WTC11 (cell line): ENCODE measurements at regions not wholly inside any gene's neighbourhood (a gene's known extent, or its start where the extent isn't known, plus 50 kb on each side); places are given as distances from the start of the nearest gene placed in this dataset.

ENCODE experiments used
- ATAC-seq: fragments of 200-7000 bp; cut with Tn5 transposase; 2 replicates; pipeline ENCODE4 v1.10.0; 2021; ENCODE audit warnings: mild to moderate bottlenecking, moderate library complexity
- CTCF ChIA-PET: fragments of 300-600 bp; sonication (Branson Sonifier 250); formaldehyde crosslinking; loops from one replicate; lab custom pipeline; 2021; ENCODE audit warnings: antibody characterized with exemption; lab: Charles Lee
- POLR2A ChIA-PET: fragments of 350-600 bp; sonication (Branson Sonifier 250); formaldehyde crosslinking; loops from one replicate; lab custom pipeline; 2021; ENCODE audit warnings: antibody characterized with exemption; lab: Charles Lee
- DNase-seq: peaks from one replicate; pipeline ENCODE4 v3.0.0; 2021; ENCODE audit warnings: low spot score
- H3K27ac Mint-ChIP-seq: 2 replicates; pipeline ENCODE4 v1.8.0; 2021; ENCODE audit warnings: mixed read lengths
- H3K27me3 Mint-ChIP-seq: 2 replicates; pipeline ENCODE4 v1.8.0; 2021; ENCODE audit warnings: low read depth, mild to moderate bottlenecking, moderate library complexity, mixed read lengths
- H3K36me3 Mint-ChIP-seq: 2 replicates; pipeline ENCODE4 v1.8.0; 2021; ENCODE audit warnings: mixed read lengths
- H3K4me1 Mint-ChIP-seq: 2 replicates; pipeline ENCODE4 v1.8.0; 2022; ENCODE audit warnings: mixed read lengths
- H3K4me3 Mint-ChIP-seq: 2 replicates; pipeline ENCODE4 v1.8.0; 2021; ENCODE audit warnings: mild to moderate bottlenecking, moderate library complexity, mixed read lengths
- H3K9me3 Mint-ChIP-seq: 2 replicates; pipeline ENCODE4 v1.8.0; 2021; ENCODE audit warnings: mixed read lengths
- ATF6 ChIP-seq: sonication (generic); formaldehyde crosslinking; IDR thresholded peaks from 2 replicates; pipeline ENCODE4 v1.8.1; 2023; ENCODE audit warnings: mild to moderate bottlenecking, missing genetic modification reagents
- ETV6 ChIP-seq: sonication (generic); formaldehyde crosslinking; IDR thresholded peaks from 2 replicates; pipeline ENCODE4 v1.8.1; 2022; ENCODE audit warnings: mild to moderate bottlenecking, missing genetic modification reagents
- FOXJ3 ChIP-seq: sonication (generic); formaldehyde crosslinking; IDR thresholded peaks from 2 replicates; pipeline ENCODE4 v1.9.0; 2021; ENCODE audit warnings: missing genetic modification reagents, mild to moderate bottlenecking, borderline replicate concordance
- GRHL2 ChIP-seq: fragments of 250-450 bp; sonication (Bioruptor Pico); IDR thresholded peaks from 2 replicates; pipeline ENCODE4 v1.8.0; 2022; ENCODE audit warnings: mild to moderate bottlenecking, moderate library complexity; ENCODE audit not compliant: insufficient replicate concordance, severe bottlenecking
- GTF2I ChIP-seq: fragments of 250-450 bp; sonication (Bioruptor Pico); conservative IDR thresholded peaks from 2 replicates; pipeline ENCODE4 v1.4.0; 2021; ENCODE audit warnings: mild to moderate bottlenecking
- IRF1 ChIP-seq: sonication (generic); formaldehyde crosslinking; IDR thresholded peaks from 2 replicates; pipeline ENCODE4 v1.8.0; 2023; ENCODE audit warnings: missing genetic modification reagents
- JAZF1 ChIP-seq: fragments of 250-450 bp; sonication (Bioruptor Pico); IDR thresholded peaks from 2 replicates; pipeline ENCODE4 v1.9.0; 2021; ENCODE audit warnings: moderate library complexity, mild to moderate bottlenecking, inconsistent platforms
- JUN ChIP-seq: sonication (generic); formaldehyde crosslinking; IDR thresholded peaks from 2 replicates; pipeline ENCODE4 v1.8.0; 2023; ENCODE audit warnings: mild to moderate bottlenecking, missing genetic modification reagents
- KAT7 ChIP-seq: sonication (generic); formaldehyde crosslinking; IDR thresholded peaks from 2 replicates; pipeline ENCODE4 v1.8.1; 2023; ENCODE audit warnings: missing genetic modification reagents, mild to moderate bottlenecking, borderline replicate concordance
- MAX ChIP-seq: sonication (generic); formaldehyde crosslinking; IDR thresholded peaks from 2 replicates; pipeline ENCODE4 v1.8.0; 2022; ENCODE audit warnings: mild to moderate bottlenecking, missing genetic modification reagents
- NR3C1 ChIP-seq: sonication (generic); formaldehyde crosslinking; conservative IDR thresholded peaks from 2 replicates; pipeline ENCODE4 v1.8.1; 2023; ENCODE audit warnings: low read depth, mild to moderate bottlenecking, missing genetic modification reagents
- OVOL2 ChIP-seq: fragments of 250-450 bp; sonication (Bioruptor Pico); IDR thresholded peaks from 2 replicates; pipeline ENCODE4 v1.9.0; 2021; ENCODE audit warnings: mild to moderate bottlenecking, borderline replicate concordance
- SMAD3 ChIP-seq: sonication (generic); formaldehyde crosslinking; IDR thresholded peaks from 2 replicates; pipeline ENCODE4 v1.8.0; 2022; ENCODE audit warnings: missing genetic modification reagents, mild to moderate bottlenecking, borderline replicate concordance
- SMAD4 ChIP-seq: sonication (generic); formaldehyde crosslinking; IDR thresholded peaks from 2 replicates; pipeline ENCODE4 v1.8.0; 2022; ENCODE audit warnings: mild to moderate bottlenecking, missing genetic modification reagents
- TEAD1 ChIP-seq: sonication (generic); formaldehyde crosslinking; IDR thresholded peaks from 2 replicates; pipeline ENCODE4 v1.8.0; 2022; ENCODE audit warnings: mild to moderate bottlenecking, missing genetic modification reagents
- ZBTB21 ChIP-seq: sonication (generic); formaldehyde crosslinking; IDR thresholded peaks from 2 replicates; pipeline ENCODE4 v1.8.1; 2023; ENCODE audit warnings: mild to moderate bottlenecking, missing genetic modification reagents, borderline replicate concordance
- ZNF138 ChIP-seq: sonication (generic); formaldehyde crosslinking; conservative IDR thresholded peaks from 2 replicates; pipeline ENCODE4 v1.8.1; 2022; ENCODE audit warnings: mild to moderate bottlenecking, moderate library complexity, missing genetic modification reagents
- ZNF232 ChIP-seq: sonication (generic); formaldehyde crosslinking; IDR thresholded peaks from 2 replicates; pipeline ENCODE4 v1.8.0; 2022; ENCODE audit warnings: mild to moderate bottlenecking, missing genetic modification reagents
- ZNF263 ChIP-seq: sonication (generic); formaldehyde crosslinking; IDR thresholded peaks from 2 replicates; pipeline ENCODE4 v1.8.1; 2022; ENCODE audit warnings: low read depth, mild to moderate bottlenecking, moderate library complexity, missing genetic modification reagents
- TF ChIP-seq, protein P1 (sequence below): sonication (generic); formaldehyde crosslinking; IDR thresholded peaks from 2 replicates; pipeline ENCODE4 v1.8.1; 2023; ENCODE audit warnings: mild to moderate bottlenecking, moderate library complexity, missing genetic modification reagents
- TF ChIP-seq, protein P2 (sequence below): sonication (generic); formaldehyde crosslinking; IDR thresholded peaks from 2 replicates; pipeline ENCODE4 v1.8.1; 2022; ENCODE audit warnings: mild to moderate bottlenecking, missing genetic modification reagents, moderate library complexity, borderline replicate concordance
- TF ChIP-seq, protein P3 (sequence below): sonication (generic); formaldehyde crosslinking; IDR thresholded peaks from 2 replicates; pipeline ENCODE4 v1.8.0; 2022; ENCODE audit warnings: mild to moderate bottlenecking, missing genetic modification reagents
- TF ChIP-seq, protein P4 (sequence below): sonication (generic); formaldehyde crosslinking; IDR thresholded peaks from 2 replicates; pipeline ENCODE4 v1.8.1; 2022; ENCODE audit warnings: missing genetic modification reagents, borderline replicate concordance

GRCh38 chr12:27180906-27181505 lies 63.1 kb upstream of the STK38L start:
- DNase-seq (no peak), ATAC-seq (no peak)
- Mint-ChIP-seq H3K9me3 (no peaks in the 10 kb centered on the region), H3K27ac (no peak overlapping the region), H3K4me1 (no peaks in the 10 kb centered on the region), H3K36me3 (no peaks in the 10 kb centered on the region), H3K27me3 (no peaks in the 10 kb centered on the region), H3K4me3 (no peak overlapping the region)
- no peak for TF ChIP-seq SMAD4 (CRISPR knock-in tag)
- no peak for TF ChIP-seq JUN (CRISPR knock-in tag)
- TF ChIP-seq ZNF263 (CRISPR knock-in tag) = no peak
- no peak for TF ChIP-seq SMAD3 (CRISPR knock-in tag)
- no peak for TF ChIP-seq GTF2I
- no peak for TF ChIP-seq ZNF232 (CRISPR knock-in tag)
- TF ChIP-seq, protein P1, sequence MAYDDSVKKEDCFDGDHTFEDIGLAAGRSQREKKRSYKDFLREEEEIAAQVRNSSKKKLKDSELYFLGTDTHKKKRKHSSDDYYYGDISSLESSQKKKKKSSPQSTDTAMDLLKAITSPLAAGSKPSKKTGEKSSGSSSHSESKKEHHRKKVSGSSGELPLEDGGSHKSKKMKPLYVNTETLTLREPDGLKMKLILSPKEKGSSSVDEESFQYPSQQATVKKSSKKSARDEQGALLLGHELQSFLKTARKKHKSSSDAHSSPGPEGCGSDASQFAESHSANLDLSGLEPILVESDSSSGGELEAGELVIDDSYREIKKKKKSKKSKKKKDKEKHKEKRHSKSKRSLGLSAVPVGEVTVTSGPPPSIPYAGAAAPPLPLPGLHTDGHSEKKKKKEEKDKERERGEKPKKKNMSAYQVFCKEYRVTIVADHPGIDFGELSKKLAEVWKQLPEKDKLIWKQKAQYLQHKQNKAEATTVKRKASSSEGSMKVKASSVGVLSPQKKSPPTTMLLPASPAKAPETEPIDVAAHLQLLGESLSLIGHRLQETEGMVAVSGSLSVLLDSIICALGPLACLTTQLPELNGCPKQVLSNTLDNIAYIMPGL (CRISPR knock-in tag) = no peak
- TF ChIP-seq FOXJ3 (CRISPR knock-in tag) = no peak
- TF ChIP-seq TEAD1 (CRISPR knock-in tag) = no peak
- TF ChIP-seq, protein P2, sequence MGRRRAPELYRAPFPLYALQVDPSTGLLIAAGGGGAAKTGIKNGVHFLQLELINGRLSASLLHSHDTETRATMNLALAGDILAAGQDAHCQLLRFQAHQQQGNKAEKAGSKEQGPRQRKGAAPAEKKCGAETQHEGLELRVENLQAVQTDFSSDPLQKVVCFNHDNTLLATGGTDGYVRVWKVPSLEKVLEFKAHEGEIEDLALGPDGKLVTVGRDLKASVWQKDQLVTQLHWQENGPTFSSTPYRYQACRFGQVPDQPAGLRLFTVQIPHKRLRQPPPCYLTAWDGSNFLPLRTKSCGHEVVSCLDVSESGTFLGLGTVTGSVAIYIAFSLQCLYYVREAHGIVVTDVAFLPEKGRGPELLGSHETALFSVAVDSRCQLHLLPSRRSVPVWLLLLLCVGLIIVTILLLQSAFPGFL (CRISPR knock-in tag) = no peak
- TF ChIP-seq, protein P3, sequence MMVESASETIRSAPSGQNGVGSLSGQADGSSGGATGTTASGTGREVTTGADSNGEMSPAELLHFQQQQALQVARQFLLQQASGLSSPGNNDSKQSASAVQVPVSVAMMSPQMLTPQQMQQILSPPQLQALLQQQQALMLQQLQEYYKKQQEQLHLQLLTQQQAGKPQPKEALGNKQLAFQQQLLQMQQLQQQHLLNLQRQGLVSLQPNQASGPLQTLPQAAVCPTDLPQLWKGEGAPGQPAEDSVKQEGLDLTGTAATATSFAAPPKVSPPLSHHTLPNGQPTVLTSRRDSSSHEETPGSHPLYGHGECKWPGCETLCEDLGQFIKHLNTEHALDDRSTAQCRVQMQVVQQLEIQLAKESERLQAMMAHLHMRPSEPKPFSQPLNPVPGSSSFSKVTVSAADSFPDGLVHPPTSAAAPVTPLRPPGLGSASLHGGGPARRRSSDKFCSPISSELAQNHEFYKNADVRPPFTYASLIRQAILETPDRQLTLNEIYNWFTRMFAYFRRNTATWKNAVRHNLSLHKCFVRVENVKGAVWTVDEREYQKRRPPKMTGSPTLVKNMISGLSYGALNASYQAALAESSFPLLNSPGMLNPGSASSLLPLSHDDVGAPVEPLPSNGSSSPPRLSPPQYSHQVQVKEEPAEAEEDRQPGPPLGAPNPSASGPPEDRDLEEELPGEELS (CRISPR knock-in tag) = no peak
- no peak for TF ChIP-seq MAX (CRISPR knock-in tag)
- no peak for TF ChIP-seq ATF6 (CRISPR knock-in tag)
- TF ChIP-seq ETV6 (CRISPR knock-in tag) = no peak
- no peak for TF ChIP-seq JAZF1 (CRISPR knock-in tag)
- TF ChIP-seq OVOL2 (CRISPR knock-in tag) = no peak
- no peak for TF ChIP-seq ZNF138
- no peak for TF ChIP-seq NR3C1
- TF ChIP-seq ZBTB21 (CRISPR knock-in tag) = no peak
- ChIA-PET POLR2A (no interaction called here), CTCF (no interaction called here)

GRCh38 chr12:27183342-27183741 lies 60.7 kb upstream of the STK38L start:
- no peaks in the 10 kb centered on the region for H3K36me3 Mint-ChIP-seq
- H3K27me3 Mint-ChIP-seq = no peaks in the 10 kb centered on the region
- DNase-seq = no peak
- no peak for ATAC-seq
- ChIA-PET POLR2A (no interaction called here), CTCF (no interaction called here)
- H3K9me3 Mint-ChIP-seq = no peaks in the 10 kb centered on the region
- H3K27ac Mint-ChIP-seq = no peak overlapping the region
- no peaks in the 10 kb centered on the region for H3K4me1 Mint-ChIP-seq
- H3K4me3 Mint-ChIP-seq = no peak overlapping the region
- TF ChIP-seq KAT7 (CRISPR knock-in tag) = no peak
- no peak for TF ChIP-seq TEAD1 (CRISPR knock-in tag)
- TF ChIP-seq, protein P4, sequence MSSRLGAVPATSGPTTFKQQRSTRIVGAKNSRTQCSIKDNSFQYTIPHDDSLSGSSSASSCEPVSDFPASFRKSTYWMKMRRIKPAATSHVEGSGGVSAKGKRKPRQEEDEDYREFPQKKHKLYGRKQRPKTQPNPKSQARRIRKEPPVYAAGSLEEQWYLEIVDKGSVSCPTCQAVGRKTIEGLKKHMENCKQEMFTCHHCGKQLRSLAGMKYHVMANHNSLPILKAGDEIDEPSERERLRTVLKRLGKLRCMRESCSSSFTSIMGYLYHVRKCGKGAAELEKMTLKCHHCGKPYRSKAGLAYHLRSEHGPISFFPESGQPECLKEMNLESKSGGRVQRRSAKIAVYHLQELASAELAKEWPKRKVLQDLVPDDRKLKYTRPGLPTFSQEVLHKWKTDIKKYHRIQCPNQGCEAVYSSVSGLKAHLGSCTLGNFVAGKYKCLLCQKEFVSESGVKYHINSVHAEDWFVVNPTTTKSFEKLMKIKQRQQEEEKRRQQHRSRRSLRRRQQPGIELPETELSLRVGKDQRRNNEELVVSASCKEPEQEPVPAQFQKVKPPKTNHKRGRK (CRISPR knock-in tag) = no peak
- TF ChIP-seq IRF1 = no peak
- TF ChIP-seq GRHL2 (CRISPR knock-in tag) = no peak
